A204.1 (cell line): ENCODE measurements at regions not wholly inside any gene's neighbourhood (a gene's known extent, or its start where the extent isn't known, plus 50 kb on each side); places are given as distances from the start of the nearest gene placed in this dataset.

Experiments
- FAIRE-seq: peaks from 2 replicates; lab custom pipeline; 2012; peaks lifted over from hg19 to GRCh38; lab: Jason Lieb, UNC

DNA sequence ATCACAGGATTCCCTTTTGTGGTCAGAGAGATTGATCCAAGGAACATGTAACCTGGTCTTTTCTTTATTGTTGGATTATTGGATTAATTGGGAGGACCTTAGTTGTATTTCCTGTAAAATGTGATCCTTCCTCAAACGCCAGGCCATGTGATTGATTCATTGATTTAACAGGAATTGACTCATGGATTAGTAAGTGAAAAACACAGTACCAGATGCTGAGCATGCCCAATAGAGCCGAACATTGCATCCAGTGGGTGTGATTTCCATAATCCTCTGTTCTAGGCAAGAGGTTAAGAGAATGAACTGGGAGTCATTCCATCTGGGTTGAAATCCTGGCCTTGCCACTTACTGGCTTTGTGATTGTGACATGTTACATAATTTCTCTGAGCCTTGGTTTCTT is 522.3 kb downstream of the MAT2B start:
- no peak for FAIRE-seq

DNA sequence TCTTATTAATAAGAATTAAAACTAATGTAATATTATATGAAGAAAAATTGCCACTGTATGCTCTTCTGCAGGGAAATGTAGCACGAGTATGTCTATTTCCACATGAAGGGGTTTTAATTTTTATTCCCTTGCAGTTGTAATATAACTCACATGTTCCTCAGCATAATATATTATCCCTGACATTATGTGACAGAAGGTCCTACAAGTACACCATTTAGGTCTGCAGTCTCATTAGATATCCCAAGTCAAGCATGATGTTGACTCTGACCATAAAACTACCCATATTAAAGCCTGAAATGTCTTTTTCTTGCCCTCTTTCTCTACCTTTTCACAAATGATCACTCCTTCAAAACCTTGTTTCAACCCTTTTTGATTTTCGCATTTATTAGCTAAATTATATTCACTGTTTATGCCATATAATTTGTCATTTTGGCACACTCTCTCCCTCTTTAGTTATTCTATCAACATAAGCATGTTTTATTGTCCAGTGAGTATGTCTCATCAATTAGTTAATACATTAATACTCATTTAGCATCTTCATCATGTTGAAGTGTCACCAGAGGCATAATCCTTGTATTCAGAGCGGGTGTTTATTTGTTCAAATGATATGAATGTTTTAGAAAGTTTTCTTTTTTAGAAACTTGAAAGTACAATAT is 532.8 kb downstream of the MAT2B start:
- FAIRE-seq, result no peak

DNA sequence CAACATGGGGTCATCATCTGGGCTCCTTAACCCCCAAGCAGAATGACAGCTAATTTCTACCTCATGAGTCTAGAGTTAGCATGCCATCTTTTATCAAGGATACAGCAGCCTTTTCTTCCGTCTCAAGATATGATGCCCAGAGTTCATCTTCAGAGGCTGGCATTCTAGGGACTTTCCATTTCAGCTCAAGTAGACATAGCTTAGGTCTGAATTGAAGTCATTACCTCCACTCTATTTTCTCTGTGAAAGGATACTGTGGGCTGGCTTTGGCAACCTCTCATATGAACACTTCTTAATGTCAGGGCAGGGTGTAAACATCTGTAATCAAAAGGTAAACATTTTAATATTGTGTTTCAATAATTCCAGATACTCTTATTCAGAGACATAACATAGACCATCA is 535.7 kb downstream of the MAT2B start:
- no peak for FAIRE-seq

DNA sequence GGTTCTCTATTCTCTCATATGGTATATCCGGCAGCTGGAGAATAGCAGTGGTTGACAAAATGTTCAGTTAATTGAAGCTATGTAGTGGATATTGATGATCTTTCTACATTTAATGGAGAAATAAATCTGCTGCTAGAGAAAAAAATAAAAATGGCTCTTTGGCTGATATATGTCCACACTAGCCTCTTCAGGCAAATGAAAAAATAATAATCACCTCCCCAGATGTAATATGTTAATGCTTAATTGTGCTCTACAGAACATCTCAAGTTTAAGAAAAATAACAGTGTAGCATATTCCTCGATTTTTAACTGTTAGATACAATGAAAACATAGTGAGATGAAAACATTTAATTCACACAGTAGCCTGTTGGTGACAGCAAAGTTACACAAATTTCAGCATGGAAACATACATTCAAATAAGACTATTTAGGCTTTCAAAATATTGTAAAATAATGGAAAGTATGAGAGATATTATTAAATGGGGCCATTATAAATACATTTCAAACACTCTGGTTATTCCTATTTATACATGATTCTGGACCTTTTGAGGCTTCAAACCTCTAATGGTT is 543.0 kb downstream of the MAT2B start:
- peak; percentile 94 for FAIRE-seq

DNA sequence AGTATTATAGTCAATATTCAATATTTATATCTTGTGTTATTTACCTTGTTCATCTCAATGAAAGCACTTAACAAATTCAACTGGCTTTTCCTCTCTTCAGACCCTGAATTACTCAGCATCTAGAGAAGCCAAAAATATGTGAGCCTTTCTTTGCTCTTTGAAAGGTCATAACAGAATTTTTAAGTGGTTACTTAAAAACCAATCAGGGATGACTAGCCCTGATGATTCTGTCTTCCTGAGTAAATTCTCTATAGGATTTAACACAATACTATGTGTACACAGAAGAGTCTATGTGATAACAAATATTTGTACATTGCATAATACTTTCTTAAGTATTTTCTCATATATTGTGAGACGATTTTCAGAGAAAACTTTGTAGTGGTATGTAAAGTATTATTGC is 546.3 kb downstream of the MAT2B start:
- FAIRE-seq, result no peak

GRCh38 chr5:164052536-164053093 is 547.2 kb downstream of the MAT2B start:
- FAIRE-seq, result no peak

- FAIRE-seq, result no peak
Observed at GRCh38 chr5:164053123-164053522, 547.7 kb downstream of the MAT2B start.

- no peak for FAIRE-seq
Observed at GRCh38 chr5:164054461-164054860, 549.0 kb downstream of the MAT2B start.

DNA sequence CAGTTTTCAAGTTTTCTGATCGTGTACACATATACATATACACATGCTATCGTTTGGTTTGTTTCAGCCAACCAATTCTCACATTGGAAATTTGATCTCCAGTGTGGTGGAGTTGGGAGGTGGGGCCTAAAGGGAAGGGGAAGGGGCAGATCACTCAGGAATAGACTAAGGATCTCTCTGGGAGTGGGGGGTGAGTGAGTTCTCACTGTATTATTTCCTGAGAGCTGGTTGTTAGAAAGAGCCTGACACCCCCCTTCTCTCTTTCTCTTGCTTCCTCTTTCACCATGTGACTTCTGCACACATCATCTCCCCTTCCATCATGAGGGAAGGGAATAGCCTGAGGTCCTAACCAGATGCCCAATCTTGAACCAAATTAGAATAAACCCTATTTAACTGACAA is 551.7 kb downstream of the MAT2B start:
- FAIRE-seq, result no peak

DNA sequence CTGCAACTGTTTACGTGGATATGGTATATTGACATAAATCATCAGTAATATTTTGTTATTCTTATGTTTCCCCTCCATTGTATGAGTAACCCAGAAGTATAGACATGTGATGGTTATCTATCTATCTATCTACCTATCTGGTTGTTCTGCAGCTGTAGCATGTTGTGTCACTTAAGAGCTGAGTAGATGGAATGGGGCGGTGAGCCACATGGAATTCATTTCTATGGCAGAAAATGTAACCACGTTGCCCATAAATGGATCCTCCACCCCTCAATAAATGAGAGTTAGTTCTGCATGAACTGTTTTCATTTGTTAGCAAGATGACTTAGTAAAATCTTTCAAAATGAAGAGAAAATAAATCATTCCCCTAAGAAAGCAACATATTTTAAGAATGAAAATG is 553.2 kb downstream of the MAT2B start:
- no peak for FAIRE-seq

GRCh38 chr5:164059471-164059870 is 554.1 kb downstream of the MAT2B start:
- no peak for FAIRE-seq

DNA sequence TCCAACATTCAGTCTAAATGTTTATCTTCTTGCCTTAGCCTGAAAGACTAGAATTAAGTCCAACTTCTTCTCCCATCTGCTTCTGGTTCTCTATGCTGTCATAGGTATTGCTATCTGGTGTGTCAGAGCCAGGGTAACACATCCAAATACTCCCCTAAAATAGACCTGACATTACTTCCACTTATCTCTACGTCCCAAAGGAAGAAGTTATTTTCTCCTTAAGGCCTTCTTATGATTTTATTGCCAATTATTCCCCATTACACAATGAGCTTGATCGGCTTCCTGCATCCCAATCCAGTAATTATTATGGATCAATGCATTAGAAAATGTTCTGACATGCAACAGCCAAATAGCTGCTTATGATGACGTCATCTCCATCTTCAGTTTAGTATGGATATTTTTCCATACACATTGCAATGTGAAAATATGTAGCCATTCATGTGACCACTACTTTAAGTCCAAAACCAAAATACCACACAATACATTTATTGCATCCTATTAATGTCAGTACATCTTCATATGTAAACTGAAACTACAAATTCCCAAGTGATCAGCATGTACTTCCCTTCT is 555.5 kb downstream of the MAT2B start:
- FAIRE-seq, result no peak

DNA sequence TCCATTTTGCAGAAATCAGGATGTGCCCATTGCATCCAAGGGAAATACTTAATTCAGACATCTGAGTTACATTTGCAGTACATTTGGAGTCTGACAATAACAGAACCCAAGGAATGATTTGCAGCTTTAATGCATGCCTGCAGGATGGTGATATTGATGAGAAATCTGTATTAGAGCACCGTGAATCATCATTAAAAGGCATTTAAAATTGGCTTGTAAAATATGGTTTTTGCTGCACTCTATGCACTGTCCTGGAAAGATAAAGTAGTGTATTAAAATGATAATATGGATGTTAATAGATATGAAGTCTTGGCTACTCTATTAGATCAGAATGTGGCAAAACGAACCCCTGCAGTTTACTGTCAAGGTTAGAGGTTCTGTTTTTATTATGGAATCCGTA is 556.9 kb downstream of the MAT2B start:
- no peak for FAIRE-seq

DNA sequence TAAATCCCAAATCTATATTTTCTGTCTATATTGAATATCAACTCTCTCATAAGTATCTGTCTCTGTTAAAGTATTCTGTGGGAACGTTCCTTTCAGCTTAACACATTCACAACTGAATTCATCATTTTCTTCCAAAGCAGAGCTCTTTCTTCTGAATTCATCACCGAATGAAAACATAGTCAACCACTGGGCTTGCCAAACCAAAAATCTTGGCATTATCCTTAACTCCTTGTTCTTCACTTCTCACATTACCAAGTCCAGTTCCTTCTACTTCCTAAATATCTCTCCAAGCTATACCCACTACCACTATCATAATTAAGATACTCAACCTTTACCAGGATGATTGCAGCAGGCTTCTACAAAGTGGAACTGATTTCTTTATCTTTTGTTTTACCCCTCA is 559.8 kb downstream of the MAT2B start:
- no peak for FAIRE-seq

GRCh38 chr5:164071671-164072070 is 566.3 kb downstream of the MAT2B start:
- FAIRE-seq, result no peak

DNA sequence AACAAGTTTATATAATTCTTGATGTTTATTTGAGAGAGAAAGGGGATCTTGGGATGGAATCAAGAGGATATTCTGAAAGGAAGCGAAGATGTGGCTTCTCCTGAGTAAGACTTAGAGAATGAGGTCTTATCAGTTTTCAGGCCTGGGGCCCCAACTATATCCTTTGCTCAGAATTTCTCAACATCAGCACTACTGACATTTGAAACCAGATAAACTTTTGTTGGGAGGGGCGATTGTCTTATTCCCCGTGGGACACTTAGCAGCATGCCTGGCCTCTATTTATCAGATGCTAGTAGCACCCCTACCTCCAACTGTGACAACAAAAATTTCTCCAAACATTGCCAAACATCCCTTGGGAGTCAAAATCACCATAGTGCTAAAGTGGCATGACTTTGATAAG is 567.7 kb downstream of the MAT2B start:
- FAIRE-seq, result no peak

DNA sequence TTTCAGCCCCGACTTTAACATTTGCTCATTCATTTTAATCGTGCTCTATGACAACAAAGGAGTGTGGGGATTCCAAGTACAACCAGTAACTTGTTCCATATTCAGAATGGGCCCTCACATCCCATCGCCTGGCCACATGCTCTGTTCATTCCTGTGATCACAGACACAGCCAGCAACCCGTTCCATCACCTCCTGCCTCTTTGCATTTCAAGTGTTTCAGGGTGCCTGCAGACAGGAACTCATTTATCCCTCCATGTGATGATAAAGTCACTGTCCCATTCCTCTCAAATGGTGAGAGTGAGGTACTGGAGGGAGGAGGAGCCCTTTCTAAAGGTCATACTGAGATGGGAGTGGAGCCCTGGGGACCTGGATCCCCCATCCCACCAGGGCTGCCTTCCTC is 571.1 kb downstream of the MAT2B start:
- FAIRE-seq, result no peak

DNA sequence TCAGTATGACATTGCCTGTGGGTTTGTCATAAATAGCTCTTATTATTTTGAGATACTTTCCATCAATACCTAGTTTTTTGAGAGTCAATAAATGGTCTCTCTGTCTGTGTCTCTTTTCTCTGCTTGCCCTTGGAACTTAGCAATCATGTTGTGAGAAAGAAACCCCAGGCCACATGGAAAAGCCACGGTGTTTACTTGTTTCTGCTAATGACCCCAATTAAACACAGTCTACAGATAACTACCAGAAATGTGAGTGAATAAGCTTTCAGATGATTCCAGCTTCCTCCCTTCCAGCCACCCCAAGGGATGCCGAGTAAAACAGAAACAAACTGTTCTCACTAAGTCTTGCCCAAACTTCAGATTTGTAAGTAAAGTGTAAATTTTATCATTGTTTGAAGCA is 584.9 kb downstream of the MAT2B start:
- FAIRE-seq, result no peak

GRCh38 chr5:164091836-164092235 is 586.4 kb downstream of the MAT2B start:
- no peak for FAIRE-seq

DNA sequence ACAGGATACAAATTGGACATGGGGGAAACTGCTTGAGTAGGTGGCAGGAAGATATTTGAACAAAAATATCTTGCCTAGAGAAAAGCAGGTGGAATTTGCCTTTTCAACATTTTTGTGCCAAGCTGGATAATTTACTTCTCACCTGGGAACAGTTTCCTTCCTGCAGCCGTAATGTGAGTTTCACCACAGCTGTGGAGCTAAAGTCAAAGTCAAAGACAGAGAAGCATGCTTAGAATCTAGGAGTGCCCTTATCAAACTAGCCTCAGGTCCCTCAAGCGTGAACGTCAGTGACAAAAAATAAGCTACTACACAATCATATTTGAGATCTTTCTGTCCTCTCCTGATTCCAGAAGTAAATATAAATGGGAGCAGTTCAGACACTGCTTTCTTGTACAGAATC is 588.9 kb downstream of the MAT2B start:
- no peak for FAIRE-seq

- no peak for FAIRE-seq
Observed at GRCh38 chr5:164097749-164098148, 592.3 kb downstream of the MAT2B start.

GRCh38 chr5:164098531-164098930 is 593.1 kb downstream of the MAT2B start:
- FAIRE-seq, result no peak

DNA sequence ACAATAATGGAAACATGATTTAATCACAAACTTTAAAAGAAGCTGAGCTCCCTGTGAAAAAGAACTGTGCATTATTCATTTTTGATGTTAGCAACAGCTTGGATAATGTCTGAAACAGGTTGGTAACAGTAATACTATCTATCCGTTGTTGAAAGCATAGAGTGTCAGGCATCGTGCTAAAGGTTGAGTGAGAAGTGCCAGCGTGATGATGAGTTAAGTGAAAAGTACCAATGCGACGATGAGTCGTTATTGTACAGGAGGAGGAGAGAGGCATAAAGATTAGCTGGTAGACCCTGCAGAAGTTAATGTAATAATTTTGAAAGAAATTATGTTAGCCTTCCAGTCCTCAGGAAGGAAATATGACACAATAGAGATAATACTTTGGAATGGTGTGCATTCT is 593.6 kb downstream of the MAT2B start:
- no peak for FAIRE-seq

DNA sequence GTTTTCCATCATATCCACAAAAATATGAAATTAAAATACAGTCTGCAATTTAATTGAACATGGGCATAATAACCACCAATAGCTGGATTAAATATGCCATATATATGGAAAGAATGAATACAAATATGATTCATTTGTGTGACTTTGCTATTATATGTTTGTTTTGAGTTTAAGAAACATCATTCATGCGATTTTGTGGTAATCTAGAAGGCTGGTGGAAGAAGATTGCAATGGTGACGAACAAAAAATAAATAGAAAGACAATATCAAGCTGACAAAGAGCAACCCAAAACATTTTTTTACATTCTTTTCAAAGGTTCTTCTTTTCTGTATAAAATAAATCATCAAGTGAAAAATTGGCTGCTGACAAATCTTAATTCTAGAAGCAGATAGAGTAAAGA is 610.0 kb downstream of the MAT2B start:
- no peak for FAIRE-seq
